ENCODE measurements at regions not wholly inside any gene's neighbourhood (a gene's known extent, or its start where the extent isn't known, plus 50 kb on each side); places are given as distances from the start of the nearest gene placed in this dataset.

DNA sequence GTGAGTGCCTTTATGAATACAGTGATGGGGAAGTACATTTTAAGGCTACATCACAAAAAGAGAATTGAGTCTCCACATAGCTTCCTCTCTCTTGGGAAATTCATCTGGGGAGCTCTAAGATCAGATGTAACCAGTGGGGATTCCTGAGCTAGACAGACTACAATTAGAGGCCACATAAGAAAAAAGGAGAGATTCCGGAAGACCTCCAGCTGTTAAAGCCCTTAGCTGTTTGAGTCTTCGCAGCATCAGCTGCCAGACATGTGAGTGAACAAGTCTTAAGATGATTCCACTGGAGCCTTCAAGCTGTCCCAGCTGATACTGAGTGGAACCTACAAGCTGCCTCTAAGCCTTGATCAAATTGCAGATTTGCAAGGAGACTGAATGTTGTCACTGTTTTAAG lies 448.5 kb downstream of the NXPH1 start:
- TF ChIP-seq POLR2A (IDR thresholded peaks at IDR 0.05; ENCODE audit: low read length) (no peak), GATA1 (IDR thresholded peaks at IDR 0.05; ENCODE audit: low read depth, low read length) (no peak)

Data from erythroblast (primary cell).